ENCODE measurements at regions not wholly inside any gene's neighbourhood (a gene's known extent, or its start where the extent isn't known, plus 50 kb on each side); places are given as distances from the start of the nearest gene placed in this dataset.

DNA sequence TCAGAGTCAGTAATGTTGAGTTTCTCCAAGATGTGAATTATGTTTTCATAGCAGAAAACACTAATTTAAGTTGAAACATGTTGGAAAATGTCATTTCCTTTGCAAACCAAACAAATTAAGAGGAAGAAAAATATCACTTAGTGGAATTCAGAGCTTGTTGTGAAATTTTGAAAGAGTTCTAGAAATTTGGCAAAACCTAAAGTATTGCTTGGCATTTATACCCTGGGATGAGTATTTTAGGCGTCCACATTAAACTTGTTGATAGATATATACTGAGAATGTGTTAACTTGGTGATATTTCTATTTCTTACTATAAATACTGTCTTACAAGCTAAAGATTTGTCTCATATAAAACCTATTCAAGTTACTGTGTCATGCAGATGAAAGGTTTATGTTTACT is 335.2 kb downstream of the NSUN3 start:
- TF ChIP-seq EZH2 (IDR thresholded peaks at IDR 0.05) (no peak), POLR2AphosphoS5 (IDR thresholded peaks at IDR 0.05; ENCODE audit: borderline replicate concordance, low read depth, low read length) (no peak)

Data from SK-N-MC (cell line).